ENCODE measurements at regions not wholly inside any gene's neighbourhood (a gene's known extent, or its start where the extent isn't known, plus 50 kb on each side); places are given as distances from the start of the nearest gene placed in this dataset.

- TF ChIP-seq CTCF (IDR thresholded peaks at IDR 0.05 in 8 of 11, conservative IDR thresholded peaks at IDR 0.05 in 3 of 11) (no peak), POLR2A (IDR thresholded peaks at IDR 0.05) (no peak)
Observed at GRCh38 chr3:153273217-153273616, 111.2 kb downstream of the RAP2B start.

Data from spleen (tissue), 7 donors.